SK-N-SH (cell line): ENCODE measurements at regions not wholly inside any gene's neighbourhood (a gene's known extent, or its start where the extent isn't known, plus 50 kb on each side); places are given as distances from the start of the nearest gene placed in this dataset.

Source experiments
- CTCF ChIA-PET: fragments of 300-600, 350-600 bp; formaldehyde crosslinking; extraction: SDS; loops from one replicate; lab custom pipeline; 2021; lab: Yijun Ruan, JAX
- POLR2A ChIA-PET: fragments of 350-600 bp; sonication (Branson Sonifier 250); formaldehyde crosslinking; extraction: SDS; loops from one replicate; lab custom pipeline; 2020; ENCODE audit warnings: antibody characterized with exemption, inconsistent platforms; lab: Yijun Ruan, JAX
- DNase-seq: peaks from one replicate; pipeline ENCODE4 v3.0.0; 2012
- H2AFZ ChIP-seq: fragments of 200-600 bp; sonication (generic); 2 replicates; pipeline ENCODE4 v1.8.1; 2016; ENCODE audit warnings: antibody characterized with exemption, mild to moderate bottlenecking, low read depth
- H3F3A ChIP-seq: fragments of 200-600 bp; sonication (generic); replicated peaks from 2 replicates; pipeline ENCODE3; 2016; ENCODE audit warnings: antibody characterized with exemption, mild to moderate bottlenecking; ENCODE audit not compliant: insufficient read depth
- H3K27ac ChIP-seq, 2 experiments: fragments of 200-500 bp in 1 of 2; fragments of 200-600 bp in 1 of 2; sonication (Bioruptor generic) in 1 of 2; sonication (generic), shearing (Covaris generic) in 1 of 2; 2 replicates each; pipeline versions ENCODE4 v1.5.1 to v1.6.1; 2014 to 2016; ENCODE audit warnings: low read depth in 2 of 2, inconsistent platforms in 1 of 2, low read length in 1 of 2, mild to moderate bottlenecking in 1 of 2, mixed read lengths in 1 of 2
- H3K27me3 ChIP-seq: fragments of 200-600 bp; sonication (generic), shearing (Covaris generic); 2 replicates; pipeline ENCODE4 v1.6.1; 2016; ENCODE audit warnings: mixed run types; ENCODE audit not compliant: insufficient read depth
- H3K36me3 ChIP-seq, 2 experiments: fragments of 200-500 bp in 1 of 2; fragments of 200-600 bp in 1 of 2; sonication (Bioruptor generic) in 1 of 2; sonication (generic) in 1 of 2; replicated peaks in 1 of 2; 2 replicates each; pipeline versions ENCODE3 to v1.5.1; 2014 to 2016; ENCODE audit warnings: low read length in 1 of 2, mild to moderate bottlenecking in 1 of 2; ENCODE audit not compliant: insufficient read depth in 2 of 2, control insufficient read depth in 1 of 2
- H3K4me1 ChIP-seq, 2 experiments: fragments of 200-500 bp in 1 of 2; fragments of 200-600 bp in 1 of 2; sonication (Bioruptor generic) in 1 of 2; sonication (generic), shearing (Covaris generic) in 1 of 2; 2 replicates each; pipeline versions ENCODE4 v1.5.1 to v1.6.1; 2014 to 2016; ENCODE audit warnings: low read depth in 1 of 2, low read length in 1 of 2, mixed run types in 1 of 2; ENCODE audit not compliant: insufficient read depth in 2 of 2, control insufficient read depth in 1 of 2
- H3K4me2 ChIP-seq: fragments of 200-600 bp; sonication (generic), shearing (Covaris generic); 2 replicates; pipeline ENCODE4 v1.6.1; 2017; ENCODE audit warnings: mixed run types
- H3K4me3 ChIP-seq, 2 experiments: fragments of 200-500 bp in 1 of 2; fragments of 200-600 bp in 1 of 2; sonication (Bioruptor generic) in 1 of 2; sonication (generic), shearing (Covaris generic) in 1 of 2; 2 replicates each; pipeline versions ENCODE4 v1.5.1 to v1.8.1; 2014 to 2016; ENCODE audit warnings: low read depth in 2 of 2, inconsistent platforms in 1 of 2, low read length in 1 of 2, mild to moderate bottlenecking in 1 of 2, mixed read lengths in 1 of 2, moderate library complexity in 1 of 2
- H3K79me2 ChIP-seq: fragments of 200-600 bp; sonication (generic); 2 replicates; pipeline ENCODE4 v1.8.1; 2017; ENCODE audit warnings: mild to moderate bottlenecking; ENCODE audit not compliant: insufficient read depth
- H3K9ac ChIP-seq: fragments of 200-600 bp; sonication (generic); 2 replicates; pipeline ENCODE4 v1.6.1; 2017; ENCODE audit warnings: mixed run types
- H3K9me2 ChIP-seq: fragments of 200-600 bp; sonication (generic); 2 replicates; pipeline ENCODE4 v1.6.1; 2017; ENCODE audit warnings: mixed run types
- H3K9me3 ChIP-seq: fragments of 200-600 bp; sonication (generic); 2 replicates; pipeline ENCODE4 v1.6.1; 2017; ENCODE audit warnings: mixed run types, mild to moderate bottlenecking, moderate library complexity
- H4K20me1 ChIP-seq: fragments of 200-600 bp; sonication (generic); 2 replicates; pipeline ENCODE4 v1.6.1; 2017; ENCODE audit warnings: mild to moderate bottlenecking, mixed run types; ENCODE audit not compliant: insufficient read depth
- CTCF ChIP-seq: fragments of 200-600 bp; sonication (generic); IDR thresholded peaks from 2 replicates; pipeline ENCODE4 v1.6.1; 2017; ENCODE audit warnings: antibody characterized with exemption, mild to moderate bottlenecking, moderate library complexity
- EZH2phosphoT487 ChIP-seq: fragments of 200-600 bp; sonication (generic); IDR thresholded peaks from 2 replicates; pipeline ENCODE4 v1.6.1; 2017; ENCODE audit warnings: low read depth, mixed run types, mild to moderate bottlenecking, antibody characterized with exemption, moderate library complexity, borderline replicate concordance
- IRF3 ChIP-seq: fragments of 150-350 bp; IDR thresholded peaks from 2 replicates; pipeline ENCODE4 v1.6.1; 2016; ENCODE audit warnings: mild to moderate bottlenecking, low read depth, low read length
- JUND ChIP-seq: IDR thresholded peaks from 2 replicates; pipeline ENCODE4 v1.4.0; 2012
- MEF2A ChIP-seq: IDR thresholded peaks from 2 replicates; pipeline ENCODE4 v1.4.0; 2012; ENCODE audit warnings: low read depth, borderline replicate concordance
- MXI1 ChIP-seq: IDR thresholded peaks from 2 replicates; pipeline ENCODE4 v1.6.1; 2012; ENCODE audit warnings: mild to moderate bottlenecking, low read depth, low read length, improper control_type of control experiment
- PBX3 ChIP-seq: IDR thresholded peaks from 2 replicates; pipeline ENCODE4; 2012
- POLR2AphosphoS5 ChIP-seq: IDR thresholded peaks from 2 replicates; pipeline ENCODE4 v1.6.1; 2012; ENCODE audit warnings: low read depth, low read length
- RXRA ChIP-seq: IDR thresholded peaks from 2 replicates; pipeline ENCODE4 v1.4.0; 2012; ENCODE audit warnings: low read depth, mild to moderate bottlenecking, borderline replicate concordance
- TEAD4 ChIP-seq: IDR thresholded peaks from 2 replicates; pipeline ENCODE4 v1.4.0; 2012; ENCODE audit warnings: mild to moderate bottlenecking, borderline replicate concordance; ENCODE audit not compliant: insufficient read depth
- YY1 ChIP-seq: IDR thresholded peaks from 2 replicates; pipeline ENCODE4 v1.4.0; 2012; ENCODE audit warnings: low read depth, mild to moderate bottlenecking
- WGBS: methylation state at CpG from one replicate; pipeline ENCODE4 v1.1.6; 2017; ENCODE audit warnings: low lambda C conversion rate; 5-methylcytosine and 5-hydroxymethylcytosine counted together

GRCh38 chr4:84419201-84419600 lies 79.9 kb downstream of the NKX6-1 start:
- no peak overlapping the region for H3K4me3 ChIP-seq
- no peaks in the 10 kb centered on the region for H3K79me2 ChIP-seq
- no peaks in the 10 kb centered on the region for H4K20me1 ChIP-seq
- H3K9me2 ChIP-seq: no peaks in the 10 kb centered on the region
- no peak overlapping the region for H3K9ac ChIP-seq
- no peaks in the 10 kb centered on the region for H3K36me3 ChIP-seq
- POLR2A ChIA-PET: no interaction called here
- H3K4me2 ChIP-seq: no peak overlapping the region
- no peaks in the 10 kb centered on the region for H3K4me1 ChIP-seq
- H3F3A ChIP-seq: no peaks in the 10 kb centered on the region
- no peak for TF ChIP-seq RXRA
- TF ChIP-seq YY1: no peak
- no peak for TF ChIP-seq MXI1
- TF ChIP-seq CTCF: no peak
- TF ChIP-seq JUND: no peak
- TF ChIP-seq, all 33 proteins: peak for 0
- CTCF ChIA-PET: interaction anchor here (1.1 kb wide), 1 partner anchor 28 kb away, joined by 3 read pairs; no protein-coding TSS in a partner anchor
- no peak for DNase-seq
- H3K9me3 ChIP-seq: no peaks in the 10 kb centered on the region
- no peak overlapping the region for H2AFZ ChIP-seq
- no peaks in the 10 kb centered on the region for H3K27me3 ChIP-seq
- 13% methylated on average over 3 of the region's 3 CpGs for WGBS
- no peak overlapping the region for H3K27ac ChIP-seq

- CTCF ChIA-PET: no interaction called here
- Histone ChIP-seq H4K20me1 (no peaks in the 10 kb centered on the region), H3K4me3 (no peak overlapping the region), H3K9me2 (no peaks in the 10 kb centered on the region), H3K27ac (no peak overlapping the region), H3K27me3 (no peaks in the 10 kb centered on the region), H3K4me1 (no peaks in the 10 kb centered on the region), H3K9me3 (no peaks in the 10 kb centered on the region), H3K9ac (no peak overlapping the region), H3K4me2 (no peak overlapping the region), H3F3A (no peaks in the 10 kb centered on the region), H2AFZ (no peak overlapping the region), H3K79me2 (no peaks in the 10 kb centered on the region), H3K36me3 (no peaks in the 10 kb centered on the region)
- POLR2A ChIA-PET: no interaction called here
- 9% methylated on average over 5 of the region's 5 CpGs for WGBS
- no peak for DNase-seq
- TF ChIP-seq POLR2AphosphoS5 (no peak), TEAD4 (no peak), PBX3 (no peak), IRF3 (no peak), MEF2A (no peak), EZH2phosphoT487 (no peak)
These were observed 80.9 kb downstream of the NKX6-1 start for GRCh38 chr4:84417997-84418709.
